ENCODE measurements at regions not wholly inside any gene's neighbourhood (a gene's known extent, or its start where the extent isn't known, plus 50 kb on each side); places are given as distances from the start of the nearest gene placed in this dataset.

DNA sequence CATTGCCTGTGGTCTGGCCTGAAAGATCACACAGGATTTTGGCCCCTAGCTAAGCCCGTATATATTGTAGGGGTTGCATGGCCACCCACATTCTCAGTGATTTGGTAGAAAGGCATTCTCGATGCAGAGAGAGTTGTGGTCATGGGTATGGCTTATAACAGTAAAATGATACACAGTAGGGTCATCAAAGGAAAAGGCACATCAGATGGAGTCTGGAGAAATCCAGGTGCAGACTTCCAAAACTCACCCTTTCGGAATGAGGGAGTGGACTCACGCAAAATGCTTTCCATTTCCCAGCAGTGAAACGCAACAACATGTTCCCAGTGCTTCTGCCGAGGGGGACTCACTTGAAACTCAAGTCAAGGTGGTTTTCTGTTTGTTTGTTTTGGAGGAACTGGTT, 802.5 kb upstream of the SLITRK1 start:
- no peaks in the 10 kb centered on the region for H3K27me3 ChIP-seq (replicated peaks; ENCODE audit: insufficient read depth, low read depth, low read length, poor library complexity)
- POLR2A ChIA-PET (ENCODE audit: low non-redundant PET) = no interaction called here
- no peak overlapping the region for H3K4me3 ChIP-seq (ENCODE audit: low read depth, low read length, poor library complexity, severe bottlenecking)
- TF ChIP-seq EZH2 (IDR thresholded peaks at IDR 0.05; ENCODE audit: borderline replicate concordance, low read depth, low read length, poor library complexity, severe bottlenecking) = no peak
- TF ChIP-seq, protein P1, sequence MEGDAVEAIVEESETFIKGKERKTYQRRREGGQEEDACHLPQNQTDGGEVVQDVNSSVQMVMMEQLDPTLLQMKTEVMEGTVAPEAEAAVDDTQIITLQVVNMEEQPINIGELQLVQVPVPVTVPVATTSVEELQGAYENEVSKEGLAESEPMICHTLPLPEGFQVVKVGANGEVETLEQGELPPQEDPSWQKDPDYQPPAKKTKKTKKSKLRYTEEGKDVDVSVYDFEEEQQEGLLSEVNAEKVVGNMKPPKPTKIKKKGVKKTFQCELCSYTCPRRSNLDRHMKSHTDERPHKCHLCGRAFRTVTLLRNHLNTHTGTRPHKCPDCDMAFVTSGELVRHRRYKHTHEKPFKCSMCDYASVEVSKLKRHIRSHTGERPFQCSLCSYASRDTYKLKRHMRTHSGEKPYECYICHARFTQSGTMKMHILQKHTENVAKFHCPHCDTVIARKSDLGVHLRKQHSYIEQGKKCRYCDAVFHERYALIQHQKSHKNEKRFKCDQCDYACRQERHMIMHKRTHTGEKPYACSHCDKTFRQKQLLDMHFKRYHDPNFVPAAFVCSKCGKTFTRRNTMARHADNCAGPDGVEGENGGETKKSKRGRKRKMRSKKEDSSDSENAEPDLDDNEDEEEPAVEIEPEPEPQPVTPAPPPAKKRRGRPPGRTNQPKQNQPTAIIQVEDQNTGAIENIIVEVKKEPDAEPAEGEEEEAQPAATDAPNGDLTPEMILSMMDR (conservative IDR thresholded peaks at IDR 0.05; ENCODE audit: low read depth, low read length) = no peak
- BruUV-seq (replicated peaks) = no TSS peak
- H3K9me3 ChIP-seq (ENCODE audit: low read depth, low read length, poor library complexity, severe bottlenecking) = no peaks in the 10 kb centered on the region
- no peak overlapping the region for H3K27ac ChIP-seq (ENCODE audit: low read depth, low read length, poor library complexity, severe bottlenecking)
- no peaks in the 10 kb centered on the region for H3K4me1 ChIP-seq (ENCODE audit: insufficient read depth, low read length, poor library complexity, severe bottlenecking)
- no peak for DNase-seq (ENCODE audit: low spot score)
- intact Hi-C loops (cut with micrococcal nuclease; ENCODE audit: unreplicated experiment) = no loop called here
- CTCF ChIA-PET = no interaction called here
- no peaks in the 10 kb centered on the region for H3K36me3 ChIP-seq (ENCODE audit: insufficient read depth, low read length, poor library complexity, severe bottlenecking)

DNA sequence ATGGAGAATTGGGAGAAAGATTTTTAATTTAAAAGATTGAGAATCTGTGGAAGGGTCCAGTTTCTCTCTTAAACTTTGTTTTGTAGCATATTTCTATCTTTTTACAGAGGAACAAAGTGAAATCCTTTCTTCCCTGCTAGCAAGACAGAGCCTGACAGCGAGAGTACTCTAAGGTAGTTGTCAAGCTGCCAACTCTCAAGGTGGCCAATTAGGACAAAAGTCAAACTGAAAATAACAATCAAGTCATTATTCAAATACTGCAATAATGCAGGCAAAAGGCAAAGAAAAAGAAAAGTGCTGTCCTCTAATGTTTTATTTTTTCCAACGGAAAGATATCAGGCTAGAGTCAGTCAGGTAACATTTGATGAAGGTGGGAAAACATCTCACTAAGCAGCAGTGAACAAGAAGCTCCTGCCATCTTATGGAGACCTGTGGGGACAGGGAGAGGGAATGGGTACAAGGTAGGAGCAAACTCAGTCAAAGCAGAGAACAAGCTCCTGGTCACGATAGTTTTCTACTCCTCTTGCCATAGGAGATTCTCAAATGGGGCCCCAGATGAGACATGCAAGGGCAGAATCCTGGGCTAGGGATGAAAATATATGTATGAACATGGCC, 801.9 kb upstream of the SLITRK1 start:
- intact Hi-C loops (cut with micrococcal nuclease; ENCODE audit: unreplicated experiment) = no loop called here
- H3K9me3 ChIP-seq (ENCODE audit: low read depth, low read length, poor library complexity, severe bottlenecking) = no peaks in the 10 kb centered on the region
- TF ChIP-seq EZH2 (IDR thresholded peaks at IDR 0.05; ENCODE audit: borderline replicate concordance, low read depth, low read length, poor library complexity, severe bottlenecking) = no peak
- TF ChIP-seq, protein P1 (conservative IDR thresholded peaks at IDR 0.05; ENCODE audit: low read depth, low read length) = no peak
- no peak for DNase-seq (ENCODE audit: low spot score)
- H3K4me3 ChIP-seq (ENCODE audit: low read depth, low read length, poor library complexity, severe bottlenecking) = no peak overlapping the region
- BruUV-seq (replicated peaks) = no TSS peak
- no peaks in the 10 kb centered on the region for H3K27me3 ChIP-seq (replicated peaks; ENCODE audit: insufficient read depth, low read depth, low read length, poor library complexity)
- ChIA-PET POLR2A (ENCODE audit: low non-redundant PET) (no interaction called here), CTCF (no interaction called here)
- no peaks in the 10 kb centered on the region for H3K4me1 ChIP-seq (ENCODE audit: insufficient read depth, low read length, poor library complexity, severe bottlenecking)
- H3K27ac ChIP-seq (ENCODE audit: low read depth, low read length, poor library complexity, severe bottlenecking) = no peak overlapping the region
- no peaks in the 10 kb centered on the region for H3K36me3 ChIP-seq (ENCODE audit: insufficient read depth, low read length, poor library complexity, severe bottlenecking)

DNA sequence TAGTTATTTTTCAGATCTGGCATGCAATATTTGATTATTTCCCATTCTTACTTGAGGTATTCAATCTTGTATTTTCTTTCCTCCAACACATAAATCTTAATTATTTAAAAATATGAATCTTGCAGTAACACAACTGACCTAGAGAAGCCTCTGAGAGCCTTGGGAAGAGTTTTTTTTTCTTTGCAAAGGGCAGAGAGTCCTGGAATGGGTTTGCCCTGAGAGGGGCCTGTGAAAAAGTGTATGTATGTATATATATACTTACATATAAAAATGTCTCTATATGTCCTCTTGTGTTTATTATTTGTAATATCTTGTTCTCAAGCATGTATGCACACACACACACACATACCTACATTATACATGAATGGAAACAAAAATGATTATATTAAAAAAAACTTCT, 801.2 kb upstream of the SLITRK1 start:
- no peaks in the 10 kb centered on the region for H3K4me1 ChIP-seq (ENCODE audit: insufficient read depth, low read length, poor library complexity, severe bottlenecking)
- no peaks in the 10 kb centered on the region for H3K27me3 ChIP-seq (replicated peaks; ENCODE audit: insufficient read depth, low read depth, low read length, poor library complexity)
- no peaks in the 10 kb centered on the region for H3K36me3 ChIP-seq (ENCODE audit: insufficient read depth, low read length, poor library complexity, severe bottlenecking)
- DNase-seq (ENCODE audit: low spot score) = no peak
- BruUV-seq (replicated peaks) = no TSS peak
- intact Hi-C loops (cut with micrococcal nuclease; ENCODE audit: unreplicated experiment) = no loop called here
- TF ChIP-seq, protein P1 (conservative IDR thresholded peaks at IDR 0.05; ENCODE audit: low read depth, low read length) = no peak
- no peak for TF ChIP-seq EZH2 (IDR thresholded peaks at IDR 0.05; ENCODE audit: borderline replicate concordance, low read depth, low read length, poor library complexity, severe bottlenecking)
- H3K27ac ChIP-seq (ENCODE audit: low read depth, low read length, poor library complexity, severe bottlenecking) = no peak overlapping the region
- no peak overlapping the region for H3K4me3 ChIP-seq (ENCODE audit: low read depth, low read length, poor library complexity, severe bottlenecking)
- no peaks in the 10 kb centered on the region for H3K9me3 ChIP-seq (ENCODE audit: low read depth, low read length, poor library complexity, severe bottlenecking)
- ChIA-PET CTCF (no interaction called here), POLR2A (ENCODE audit: low non-redundant PET) (no interaction called here)
